Panc1 (cell line): ENCODE measurements at regions not wholly inside any gene's neighbourhood (a gene's known extent, or its start where the extent isn't known, plus 50 kb on each side); places are given as distances from the start of the nearest gene placed in this dataset.

ENCODE experiments used
- ATAC-seq: fragments of 200-7000 bp; cut with Tn5 transposase; 2 replicates; pipeline ENCODE4 v1.9.1; 2020; ENCODE audit warnings: mild to moderate bottlenecking, moderate library complexity
- BruUV-seq: library from RNA; stranded (reverse); fragments of 400-500 nt; replicated peaks from 2 replicates; lab custom pipeline; 2021; lab: Mats Ljungman, UMichigan
- CTCF ChIA-PET: fragments of 300-600 bp; sonication (Branson Sonifier 250); formaldehyde crosslinking; loops from one replicate; lab custom pipeline; 2022; ENCODE audit warnings: antibody characterized with exemption; lab: Charles Lee
- POLR2A ChIA-PET: fragments of 300-600 bp; sonication (Branson Sonifier 250); formaldehyde crosslinking; loops from one replicate; lab custom pipeline; 2022; ENCODE audit warnings: antibody characterized with exemption; lab: Charles Lee
- DNase-seq: peaks from one replicate; pipeline ENCODE4 v3.0.0-alpha.2; 2010; ENCODE audit warnings: low read depth, low spot score
- H3K27ac ChIP-seq: 2 replicates; pipeline ENCODE4 v1.5.1; 2011; ENCODE audit warnings: mild to moderate bottlenecking, low read length, inconsistent platforms
- H3K27me3 ChIP-seq: fragments of 200-500 bp; sonication (Bioruptor generic); 2 replicates; pipeline ENCODE4 v1.6.0; 2014; ENCODE audit warnings: low read length, inconsistent platforms; ENCODE audit not compliant: control insufficient read depth, insufficient read depth
- H3K36me3 ChIP-seq: fragments of 200-500 bp; sonication (Bioruptor generic); 2 replicates; pipeline ENCODE4 v1.5.1; 2014; ENCODE audit warnings: inconsistent platforms, mild to moderate bottlenecking, low read length, moderate library complexity; ENCODE audit not compliant: control insufficient read depth, insufficient read depth
- H3K4me1 ChIP-seq: 2 replicates; pipeline ENCODE4 v1.5.1; 2011; ENCODE audit warnings: inconsistent platforms, mild to moderate bottlenecking, low read length, moderate library complexity; ENCODE audit not compliant: control insufficient read depth, insufficient read depth
- H3K4me3 ChIP-seq, 2 experiments: 2 replicates each; pipeline ENCODE4 v1.5.1; 2011 to 2012; ENCODE audit warnings: low read depth in 2 of 2, low read length in 2 of 2, mild to moderate bottlenecking in 2 of 2, inconsistent platforms in 1 of 2, moderate library complexity in 1 of 2
- H3K9me3 ChIP-seq: fragments of 200-500 bp; sonication (Bioruptor generic); 2 replicates; pipeline ENCODE4 v1.5.1; 2014; ENCODE audit warnings: low read depth, mild to moderate bottlenecking, inconsistent platforms, low read length, moderate library complexity; ENCODE audit not compliant: control insufficient read depth, insufficient read depth
- CTCF ChIP-seq: fragments of 450-650 bp; IDR thresholded peaks from 2 replicates; pipeline ENCODE4 v1.5.1; 2017; ENCODE audit warnings: mild to moderate bottlenecking
- POLR2AphosphoS5 ChIP-seq: IDR thresholded peaks from 2 replicates; pipeline ENCODE4 v1.6.1; 2012; ENCODE audit warnings: mild to moderate bottlenecking, low read depth, low read length, moderate library complexity
- SIN3A ChIP-seq: IDR thresholded peaks from 2 replicates; pipeline ENCODE4 v1.6.1; 2012; ENCODE audit warnings: low read depth, mild to moderate bottlenecking, low read length, moderate library complexity, borderline replicate concordance; ENCODE audit not compliant: insufficient read depth
- TCF7L2 ChIP-seq: IDR thresholded peaks from 2 replicates; pipeline ENCODE4 v1.6.1; 2011; ENCODE audit warnings: mild to moderate bottlenecking, low read depth, low read length, inconsistent platforms
- in situ Hi-C: cut with HindIII; loops from 2 replicates; pipeline ENCODE4 v1.10.0; 2016; ENCODE audit warnings: low sequenced_read_pairs, low pct_unique_long_range_greater_than_20kb
- intact Hi-C: fragments of 100-400 bp; cut with micrococcal nuclease; formaldehyde crosslinking; loops from one replicate; pipeline ENCODE4 v1.10.0; 2022; ENCODE audit not compliant: unreplicated experiment
- TF ChIP-seq, protein P1 (sequence below), 2 experiments: IDR thresholded peaks; 2 replicates each; pipeline ENCODE4 v1.6.1; 2011 to 2012; ENCODE audit warnings: low read depth in 2 of 2, control low read depth in 1 of 2, low read length in 1 of 2, mild to moderate bottlenecking in 1 of 2, moderate library complexity in 1 of 2; ENCODE audit not compliant: insufficient read depth in 1 of 2

GRCh38 chr3:95210878-95211277 is 1148.0 kb downstream of the NSUN3 start:
- ChIA-PET POLR2A (no interaction called here), CTCF (no interaction called here)
- H3K27ac ChIP-seq: no peak overlapping the region
- no peak overlapping the region for H3K4me3 ChIP-seq
- DNase-seq: no peak
- BruUV-seq: no TSS peak
- H3K4me1 ChIP-seq: no peaks in the 10 kb centered on the region
- in situ Hi-C loops (no loop called here), intact Hi-C loops (no loop called here)
- TF ChIP-seq CTCF (no peak), POLR2AphosphoS5 (no peak), TCF7L2 (no peak), SIN3A (no peak)
- TF ChIP-seq, protein P1, sequence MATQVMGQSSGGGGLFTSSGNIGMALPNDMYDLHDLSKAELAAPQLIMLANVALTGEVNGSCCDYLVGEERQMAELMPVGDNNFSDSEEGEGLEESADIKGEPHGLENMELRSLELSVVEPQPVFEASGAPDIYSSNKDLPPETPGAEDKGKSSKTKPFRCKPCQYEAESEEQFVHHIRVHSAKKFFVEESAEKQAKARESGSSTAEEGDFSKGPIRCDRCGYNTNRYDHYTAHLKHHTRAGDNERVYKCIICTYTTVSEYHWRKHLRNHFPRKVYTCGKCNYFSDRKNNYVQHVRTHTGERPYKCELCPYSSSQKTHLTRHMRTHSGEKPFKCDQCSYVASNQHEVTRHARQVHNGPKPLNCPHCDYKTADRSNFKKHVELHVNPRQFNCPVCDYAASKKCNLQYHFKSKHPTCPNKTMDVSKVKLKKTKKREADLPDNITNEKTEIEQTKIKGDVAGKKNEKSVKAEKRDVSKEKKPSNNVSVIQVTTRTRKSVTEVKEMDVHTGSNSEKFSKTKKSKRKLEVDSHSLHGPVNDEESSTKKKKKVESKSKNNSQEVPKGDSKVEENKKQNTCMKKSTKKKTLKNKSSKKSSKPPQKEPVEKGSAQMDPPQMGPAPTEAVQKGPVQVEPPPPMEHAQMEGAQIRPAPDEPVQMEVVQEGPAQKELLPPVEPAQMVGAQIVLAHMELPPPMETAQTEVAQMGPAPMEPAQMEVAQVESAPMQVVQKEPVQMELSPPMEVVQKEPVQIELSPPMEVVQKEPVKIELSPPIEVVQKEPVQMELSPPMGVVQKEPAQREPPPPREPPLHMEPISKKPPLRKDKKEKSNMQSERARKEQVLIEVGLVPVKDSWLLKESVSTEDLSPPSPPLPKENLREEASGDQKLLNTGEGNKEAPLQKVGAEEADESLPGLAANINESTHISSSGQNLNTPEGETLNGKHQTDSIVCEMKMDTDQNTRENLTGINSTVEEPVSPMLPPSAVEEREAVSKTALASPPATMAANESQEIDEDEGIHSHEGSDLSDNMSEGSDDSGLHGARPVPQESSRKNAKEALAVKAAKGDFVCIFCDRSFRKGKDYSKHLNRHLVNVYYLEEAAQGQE (IDR thresholded peaks at IDR 0.05; ENCODE audit: insufficient read depth in 1 of 2, low read depth in 2 of 2, low read length in 1 of 2): no peak
- H3K27me3 ChIP-seq: no peaks in the 10 kb centered on the region
- no peaks in the 10 kb centered on the region for H3K36me3 ChIP-seq
- H3K9me3 ChIP-seq: no peaks in the 10 kb centered on the region
- no peak for ATAC-seq

DNA sequence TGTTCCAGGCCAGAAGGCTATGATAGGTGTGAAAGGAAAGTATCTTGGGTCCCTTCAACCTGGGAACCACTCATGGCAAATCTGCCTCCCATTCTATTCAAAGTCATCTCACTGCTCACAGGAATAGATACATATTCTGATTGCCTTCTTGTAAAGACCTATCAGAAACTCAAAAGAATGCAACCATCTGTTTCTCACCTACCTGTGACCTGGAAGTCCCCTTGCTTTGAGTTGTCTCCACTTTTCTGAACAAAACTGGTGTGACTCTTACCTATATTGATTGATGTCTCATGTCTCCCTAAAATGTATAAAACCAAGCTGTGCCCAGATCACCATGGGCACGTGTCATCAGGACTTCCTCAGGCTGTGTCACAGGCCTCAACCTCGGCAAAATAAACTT is 1149.3 kb downstream of the NSUN3 start:
- Histone ChIP-seq H3K4me1 (no peaks in the 10 kb centered on the region), H3K36me3 (no peaks in the 10 kb centered on the region), H3K4me3 (no peak overlapping the region), H3K9me3 (no peaks in the 10 kb centered on the region), H3K27ac (no peak overlapping the region), H3K27me3 (no peaks in the 10 kb centered on the region)
- in situ Hi-C loops (no loop called here), intact Hi-C loops (no loop called here)
- POLR2A ChIA-PET: no interaction called here
- DNase-seq (no peak), ATAC-seq (no peak)
- TF ChIP-seq CTCF (no peak), TCF7L2 (no peak), POLR2AphosphoS5 (no peak), SIN3A (no peak)
- TF ChIP-seq, protein P1 (IDR thresholded peaks at IDR 0.05; ENCODE audit: insufficient read depth in 1 of 2, low read depth in 2 of 2, low read length in 1 of 2): no peak
- no TSS peak for BruUV-seq
- CTCF ChIA-PET: no interaction called here
